Dermis blood vessel endothelial cell (primary cell): ENCODE measurements at regions not wholly inside any gene's neighbourhood (a gene's known extent, or its start where the extent isn't known, plus 50 kb on each side); places are given as distances from the start of the nearest gene placed in this dataset.

Experiments used
- DNase-seq: peaks from one replicate; pipeline ENCODE4 v3.0.0; 2010

DNA sequence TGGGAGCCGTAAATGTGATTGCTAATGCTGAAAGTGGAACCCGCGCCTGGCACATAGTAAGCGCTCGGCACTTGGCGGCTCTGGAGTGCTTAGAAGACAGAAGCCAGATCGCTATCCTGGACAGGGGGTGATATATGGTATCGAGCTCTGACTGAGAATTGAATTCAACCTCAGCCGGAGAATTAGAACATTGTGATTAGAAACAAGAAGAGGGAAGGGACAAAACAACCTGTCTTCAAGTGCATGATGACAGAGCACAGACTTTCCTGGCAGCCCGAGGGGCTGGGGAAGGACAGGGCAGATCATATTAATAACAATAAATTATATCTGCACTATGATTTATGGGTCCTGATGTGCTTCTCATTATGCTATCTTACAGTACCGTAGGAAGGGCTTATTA, 66.9 kb upstream of the TBX3 start:
- DNase-seq, result no peak

GRCh38 chr12:114749065-114749464, 65.1 kb upstream of the TBX3 start:
- no peak for DNase-seq

- DNase-seq, result no peak
Measured at GRCh38 chr12:114747012-114747858, 63.3 kb upstream of the TBX3 start.

DNA sequence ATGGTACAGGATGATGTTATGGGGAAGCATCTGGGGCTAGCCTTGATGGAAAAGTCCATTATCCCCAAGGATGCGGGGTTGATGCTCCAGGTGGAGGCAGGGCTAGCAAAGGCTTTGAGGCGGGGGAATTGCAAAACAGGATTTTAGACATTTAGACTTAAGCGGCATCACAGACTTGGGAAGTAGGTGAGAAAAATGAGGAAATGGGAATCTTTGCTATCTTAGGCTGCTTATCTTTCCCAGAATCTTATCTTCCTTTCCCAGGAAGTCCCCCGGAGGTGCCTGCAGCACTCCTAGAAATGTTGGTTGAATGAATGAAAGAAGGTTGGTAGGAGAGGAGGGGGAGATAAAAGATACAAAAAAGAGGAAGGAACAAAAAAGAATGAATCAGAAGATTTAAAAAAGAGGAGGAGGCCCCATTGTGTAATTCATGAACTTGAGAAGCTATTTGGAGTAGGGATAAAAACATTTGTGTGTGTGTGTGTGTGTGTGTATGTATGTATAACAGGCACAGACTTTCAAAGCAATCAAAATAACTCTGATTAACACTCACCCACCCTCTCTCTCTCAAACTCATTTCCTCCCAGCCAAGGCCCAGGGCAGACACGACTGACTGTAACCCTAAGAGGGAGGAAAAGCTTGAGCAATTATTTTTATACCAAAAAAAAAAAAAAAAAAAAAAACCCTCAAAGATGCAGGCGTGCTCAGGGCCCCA, 62.5 kb upstream of the TBX3 start:
- no peak for DNase-seq

GRCh38 chr12:114744691-114745090, 60.7 kb upstream of the TBX3 start:
- DNase-seq, result no peak

GRCh38 chr12:114744285-114744684, 60.3 kb upstream of the TBX3 start:
- no peak for DNase-seq

DNA sequence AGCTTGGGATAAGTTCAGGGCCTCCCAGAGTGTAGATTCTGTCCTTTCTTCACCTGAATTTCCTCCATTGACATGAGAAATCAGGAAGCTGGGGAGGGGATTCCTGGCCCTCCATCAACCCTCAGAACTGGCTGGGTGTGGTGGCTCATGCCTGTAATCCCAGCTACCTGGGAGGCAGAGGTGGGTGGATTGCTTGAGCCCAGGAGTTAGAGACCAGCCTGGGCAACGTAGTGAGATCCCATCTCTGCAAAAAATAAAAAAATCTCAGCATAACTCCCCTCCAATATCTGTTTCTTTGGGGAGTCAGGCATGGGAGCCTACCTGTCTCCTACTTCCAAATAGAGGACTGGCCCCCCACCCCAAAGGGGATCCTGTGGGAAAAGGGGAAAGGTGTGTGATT, 59.8 kb upstream of the TBX3 start:
- DNase-seq, result no peak

DNA sequence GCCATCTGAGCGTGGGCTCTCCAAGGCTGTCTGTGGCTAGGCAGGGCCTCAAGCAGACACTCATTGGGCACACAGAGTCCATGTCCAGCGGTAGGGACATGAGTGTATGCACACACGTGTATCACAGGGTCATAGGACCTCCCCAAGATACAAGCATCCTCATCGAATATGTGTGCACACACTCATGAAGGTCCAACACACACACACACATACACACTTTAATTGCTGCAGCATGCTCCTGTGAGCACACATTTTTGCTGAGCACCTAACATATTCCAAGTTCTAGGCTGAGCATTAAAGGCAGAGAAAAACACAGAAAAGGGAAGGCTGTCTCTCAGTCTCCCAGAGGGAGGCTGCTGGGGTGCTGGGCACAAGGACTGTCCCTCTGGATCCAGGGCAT, 59.3 kb upstream of the TBX3 start:
- no peak for DNase-seq

DNA sequence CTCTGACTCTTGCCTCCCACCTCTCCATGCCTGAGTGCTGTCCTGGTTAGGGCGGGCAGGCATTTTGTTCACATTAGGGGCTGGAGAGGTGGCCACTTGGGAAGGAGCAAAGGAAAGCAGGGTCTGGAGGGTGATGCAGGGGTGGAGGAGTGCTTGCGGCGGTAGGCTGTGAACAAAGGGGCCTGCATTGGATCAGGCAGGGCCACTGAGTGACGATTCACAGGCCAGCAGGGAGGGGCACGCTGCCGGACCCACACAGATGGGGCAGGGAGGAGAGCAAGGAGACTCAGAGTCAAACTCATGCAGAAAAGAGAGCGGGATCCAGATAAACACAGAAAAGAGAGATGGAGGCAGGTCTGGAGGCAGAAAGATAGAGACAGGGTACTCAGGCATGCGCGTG, 58.4 kb upstream of the TBX3 start:
- DNase-seq, result no peak

DNA sequence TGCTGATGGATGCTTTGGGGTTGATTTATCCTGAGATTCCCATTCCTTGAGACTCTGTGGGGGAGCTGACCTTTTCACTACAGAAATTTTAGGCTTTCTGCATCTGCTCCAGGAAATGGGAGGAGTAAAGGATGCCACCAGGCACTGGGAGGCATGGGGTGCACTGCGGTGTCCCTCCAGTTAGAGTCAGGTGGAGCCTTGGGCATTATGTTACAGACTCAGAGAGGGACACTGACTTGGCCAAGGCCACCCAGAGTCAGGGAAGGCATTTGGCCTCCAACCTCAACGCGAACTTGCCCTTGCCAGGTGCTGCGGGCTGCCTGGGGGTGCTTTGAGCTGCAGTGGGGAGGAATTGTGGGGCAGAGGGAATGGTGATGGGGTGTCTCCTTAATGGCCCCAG, 58.0 kb upstream of the TBX3 start:
- no peak for DNase-seq

- no peak for DNase-seq
Measured at GRCh38 chr12:114740448-114740847, 56.5 kb upstream of the TBX3 start.

- DNase-seq, result no peak
Measured at GRCh38 chr12:114738460-114739184, 54.6 kb upstream of the TBX3 start.

DNA sequence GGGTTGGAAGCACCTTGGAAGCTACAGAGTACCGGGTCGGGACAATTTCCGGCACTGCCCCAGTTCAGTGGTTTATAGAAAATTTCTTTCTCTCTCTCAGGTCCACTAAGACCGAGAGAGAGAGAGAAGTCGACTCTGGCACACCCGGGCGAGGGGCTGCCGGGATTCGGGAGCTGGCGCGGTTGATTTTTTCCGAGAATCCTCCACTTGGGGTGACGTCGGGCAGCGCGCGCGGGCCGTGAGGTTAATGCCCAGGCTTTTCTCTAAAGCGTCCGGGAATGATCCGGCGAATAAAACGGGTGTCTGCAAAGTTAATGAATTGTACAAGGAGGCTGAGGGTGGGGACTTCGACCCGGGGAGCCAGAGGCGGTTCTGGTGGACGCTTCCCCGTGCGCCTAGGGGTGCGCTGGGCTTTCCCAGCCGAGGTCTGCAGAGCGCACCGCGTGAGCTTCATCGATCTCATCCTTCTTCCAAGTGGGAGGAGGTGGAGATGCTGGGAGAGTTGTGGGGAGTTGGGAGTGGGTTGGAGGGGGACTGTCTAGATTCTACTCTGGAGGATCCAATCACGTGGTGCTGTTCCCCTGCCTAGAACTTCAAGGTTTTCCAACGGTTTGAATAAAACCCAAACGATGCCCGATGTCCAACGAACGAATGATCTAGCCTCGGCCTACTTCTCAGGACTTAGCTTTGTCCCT, 51.9 kb upstream of the TBX3 start:
- DNase-seq, result no peak

DNA sequence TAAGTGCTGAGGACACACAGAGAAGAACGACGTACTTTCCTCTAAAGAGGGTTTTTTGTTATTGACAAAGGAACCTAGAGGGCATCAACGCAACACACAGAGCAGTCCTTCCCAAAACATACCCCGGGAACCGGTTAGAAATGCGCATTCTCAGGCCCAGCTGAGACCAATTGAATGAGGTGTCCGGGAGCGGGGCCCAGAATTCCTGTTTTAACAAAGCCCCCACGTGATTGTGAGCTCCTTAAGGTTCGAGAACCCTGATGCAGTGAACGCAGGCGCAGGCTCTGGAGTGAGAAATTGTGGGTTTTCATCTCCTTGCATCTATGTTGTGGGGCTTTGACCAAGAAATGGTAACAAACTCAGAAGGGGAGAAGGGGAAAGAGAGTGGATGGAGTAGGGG, 51.0 kb upstream of the TBX3 start:
- DNase-seq, result no peak

DNA sequence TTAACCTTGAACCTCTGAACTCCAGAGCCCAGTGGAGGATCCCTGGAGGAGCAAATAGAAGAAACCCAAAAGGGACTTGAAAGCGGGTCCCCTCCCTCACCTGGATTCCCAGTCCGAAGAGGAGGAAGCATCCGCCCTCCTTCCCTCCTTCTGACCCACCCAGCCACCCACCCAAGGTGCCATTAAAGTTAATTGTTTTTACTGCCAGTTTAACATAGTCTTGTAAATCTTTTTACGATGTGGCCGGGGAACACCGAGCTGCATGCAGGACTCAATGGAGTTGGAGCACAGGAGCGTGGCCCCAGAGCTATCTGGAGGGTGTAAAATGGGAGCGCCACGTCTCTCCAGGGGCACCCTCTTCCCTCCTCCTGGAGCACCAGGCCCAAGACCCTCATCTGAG, 49.9 kb upstream of the TBX3 start:
- no peak for DNase-seq
